ENCODE measurements at regions not wholly inside any gene's neighbourhood (a gene's known extent, or its start where the extent isn't known, plus 50 kb on each side); places are given as distances from the start of the nearest gene placed in this dataset.

GRCh38 chr9:16196206-16196605, 643.4 kb downstream of the CCDC171 start:
- Histone ChIP-seq H3K27ac (ENCODE audit: low read depth, low read length, poor library complexity, severe bottlenecking) (no peak overlapping the region), H3K9me2 (ENCODE audit: insufficient read depth, low read length) (no peaks in the 10 kb centered on the region), H3K79me2 (ENCODE audit: insufficient read depth, low read depth, low read length) (no peaks in the 10 kb centered on the region), H3K4me3 (ENCODE audit: low read depth, low read length, poor library complexity, severe bottlenecking) (no peak overlapping the region), H2AFZ (ENCODE audit: low read length) (no peak overlapping the region), H3K9me3 (ENCODE audit: low read length) (no peaks in the 10 kb centered on the region), H3K4me2 (ENCODE audit: low read length) (no peak overlapping the region), H3K4me1 (ENCODE audit: insufficient read depth, low read length, poor library complexity, severe bottlenecking) (no peaks in the 10 kb centered on the region), H3K36me3 (ENCODE audit: insufficient read depth, low read length) (no peaks in the 10 kb centered on the region), H4K20me1 (ENCODE audit: insufficient read depth, low read length) (no peaks in the 10 kb centered on the region)
- BruUV-seq (replicated peaks), result no TSS peak
- POLR2A ChIA-PET, result no interaction called here
- intact Hi-C loops (cut with micrococcal nuclease; ENCODE audit: unreplicated experiment), result no loop called here
- DNase-seq (ENCODE audit: low spot score), result no peak
- TF ChIP-seq CTCF (conservative IDR thresholded peaks at IDR 0.05; ENCODE audit: low read length) (no peak), EZH2phosphoT487 (IDR thresholded peaks at IDR 0.05; ENCODE audit: borderline replicate concordance, low read depth, low read length) (no peak)
- CTCF ChIA-PET (ENCODE audit: unreplicated experiment), result no interaction called here

- no peaks in the 10 kb centered on the region for H4K20me1 ChIP-seq (ENCODE audit: insufficient read depth, low read length)
- H3K9me3 ChIP-seq (ENCODE audit: low read length), result no peaks in the 10 kb centered on the region
- no peak overlapping the region for H3K4me3 ChIP-seq (ENCODE audit: low read depth, low read length, poor library complexity, severe bottlenecking)
- ChIA-PET CTCF (ENCODE audit: unreplicated experiment) (no interaction called here), POLR2A (no interaction called here)
- H3K36me3 ChIP-seq (ENCODE audit: insufficient read depth, low read length), result no peaks in the 10 kb centered on the region
- DNase-seq (ENCODE audit: low spot score), result no peak
- H3K4me2 ChIP-seq (ENCODE audit: low read length), result no peak overlapping the region
- no peak overlapping the region for H3K27ac ChIP-seq (ENCODE audit: low read depth, low read length, poor library complexity, severe bottlenecking)
- no TSS peak for BruUV-seq (replicated peaks)
- H3K4me1 ChIP-seq (ENCODE audit: insufficient read depth, low read length, poor library complexity, severe bottlenecking), result no peaks in the 10 kb centered on the region
- no peaks in the 10 kb centered on the region for H3K79me2 ChIP-seq (ENCODE audit: insufficient read depth, low read depth, low read length)
- H2AFZ ChIP-seq (ENCODE audit: low read length), result no peak overlapping the region
- intact Hi-C loops (cut with micrococcal nuclease; ENCODE audit: unreplicated experiment), result no loop called here
- no peak for TF ChIP-seq CTCF (conservative IDR thresholded peaks at IDR 0.05; ENCODE audit: low read length)
- TF ChIP-seq EZH2phosphoT487 (IDR thresholded peaks at IDR 0.05; ENCODE audit: borderline replicate concordance, low read depth, low read length), result no peak
- H3K9me2 ChIP-seq (ENCODE audit: insufficient read depth, low read length), result no peaks in the 10 kb centered on the region
Measured at GRCh38 chr9:16197578-16198370, 644.9 kb downstream of the CCDC171 start.

GRCh38 chr9:16198996-16199395, 646.2 kb downstream of the CCDC171 start:
- DNase-seq (ENCODE audit: low spot score), result no peak
- ChIA-PET CTCF (ENCODE audit: unreplicated experiment) (no interaction called here), POLR2A (interaction anchor here (0.5 to 0.7 kb wide), 6 partner anchors 190 to 1216 kb away, joined by 3 to 5 read pairs (median 4); no protein-coding TSS in a partner anchor)
- no peaks in the 10 kb centered on the region for H3K9me3 ChIP-seq (ENCODE audit: low read length)
- H3K4me2 ChIP-seq (ENCODE audit: low read length), result no peak overlapping the region
- BruUV-seq (replicated peaks), result no TSS peak
- H4K20me1 ChIP-seq (ENCODE audit: insufficient read depth, low read length), result no peaks in the 10 kb centered on the region
- no peaks in the 10 kb centered on the region for H3K4me1 ChIP-seq (ENCODE audit: insufficient read depth, low read length, poor library complexity, severe bottlenecking)
- H3K4me3 ChIP-seq (ENCODE audit: low read depth, low read length, poor library complexity, severe bottlenecking), result no peak overlapping the region
- intact Hi-C loops (cut with micrococcal nuclease; ENCODE audit: unreplicated experiment), result no loop called here
- no peaks in the 10 kb centered on the region for H3K36me3 ChIP-seq (ENCODE audit: insufficient read depth, low read length)
- no peaks in the 10 kb centered on the region for H3K79me2 ChIP-seq (ENCODE audit: insufficient read depth, low read depth, low read length)
- H3K9me2 ChIP-seq (ENCODE audit: insufficient read depth, low read length), result no peaks in the 10 kb centered on the region
- H2AFZ ChIP-seq (ENCODE audit: low read length), result no peak overlapping the region
- no peak for TF ChIP-seq EZH2phosphoT487 (IDR thresholded peaks at IDR 0.05; ENCODE audit: borderline replicate concordance, low read depth, low read length)
- TF ChIP-seq CTCF (conservative IDR thresholded peaks at IDR 0.05; ENCODE audit: low read length), result no peak
- no peak overlapping the region for H3K27ac ChIP-seq (ENCODE audit: low read depth, low read length, poor library complexity, severe bottlenecking)
